Superior temporal gyrus (tissue), 1 donor: ENCODE measurements at regions not wholly inside any gene's neighbourhood (a gene's known extent, or its start where the extent isn't known, plus 50 kb on each side); places are given as distances from the start of the nearest gene placed in this dataset.
"Not testable (repeated sequence)": the region's sequence is repeated elsewhere in the genome, so short reads cannot be mapped to it uniquely, and the experiment has no call there.

Source experiments
- DNase-seq: peaks from one replicate; pipeline ENCODE4 v3.0.0-alpha.2; 2016; ENCODE audit errors: extremely low spot score

DNA sequence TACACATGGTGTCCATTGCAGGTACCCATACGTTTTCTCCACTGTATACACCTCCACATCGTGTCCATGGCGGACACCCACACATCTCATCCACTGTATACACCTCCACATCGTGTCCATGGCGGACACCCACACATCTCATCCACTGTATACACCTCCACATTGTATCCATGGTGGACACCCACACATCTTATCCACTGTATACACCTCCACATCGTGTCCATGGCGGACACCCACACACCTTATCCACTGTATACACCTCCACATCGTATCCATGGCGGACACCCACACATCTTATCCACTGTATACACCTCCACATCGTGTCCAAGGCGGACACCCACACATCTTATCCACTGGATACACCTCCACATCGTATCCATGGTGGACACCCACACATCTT is 50.4 kb upstream of the TTC34 start:
- not testable (repeated sequence) for DNase-seq

- no peak for DNase-seq
These were observed 52.2 kb upstream of the TTC34 start for GRCh38 chr1:2853711-2854110.

DNA sequence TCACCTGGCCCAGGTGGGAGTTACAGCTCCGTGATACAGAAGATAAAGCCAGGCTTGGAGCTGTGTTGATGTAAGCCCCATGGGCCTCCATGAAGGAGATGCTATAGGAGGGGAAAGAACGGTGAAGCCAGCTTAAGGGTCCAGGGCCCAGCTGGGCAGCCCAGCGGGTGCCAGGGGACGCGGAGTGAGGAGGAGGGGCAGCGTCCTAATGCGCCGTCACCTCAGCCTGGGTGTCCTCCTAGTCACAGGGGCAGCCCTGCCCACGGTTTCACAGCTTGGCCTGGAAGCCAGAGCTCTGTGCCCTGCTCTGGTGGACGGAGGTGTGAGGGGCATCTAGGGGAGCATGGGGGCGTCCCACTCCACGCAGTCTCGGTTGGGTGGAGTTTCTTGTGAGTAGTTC is 52.7 kb upstream of the TTC34 start:
- DNase-seq = no peak

DNA sequence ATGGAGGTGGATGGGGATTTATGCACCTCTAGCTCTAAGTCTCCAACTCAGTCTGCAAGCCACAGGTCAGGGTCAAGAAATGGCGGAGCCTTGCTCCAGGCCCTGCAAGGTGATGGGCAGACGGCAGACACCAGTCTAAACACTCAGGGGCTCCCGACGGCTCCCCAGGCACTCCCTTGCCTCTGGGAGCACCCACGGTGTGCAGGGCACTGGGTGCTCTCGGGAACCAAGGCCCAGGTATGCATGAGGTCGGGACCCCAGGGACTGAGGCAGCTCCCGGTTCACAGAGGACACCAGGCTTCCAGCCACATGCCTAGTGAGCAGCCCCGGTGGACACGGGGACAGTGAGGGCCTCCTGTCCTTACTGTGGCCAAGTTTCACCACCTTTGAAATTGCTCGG is 53.1 kb upstream of the TTC34 start:
- DNase-seq = no peak

GRCh38 chr1:2855206-2856065 is 53.9 kb upstream of the TTC34 start:
- no peak for DNase-seq

DNA sequence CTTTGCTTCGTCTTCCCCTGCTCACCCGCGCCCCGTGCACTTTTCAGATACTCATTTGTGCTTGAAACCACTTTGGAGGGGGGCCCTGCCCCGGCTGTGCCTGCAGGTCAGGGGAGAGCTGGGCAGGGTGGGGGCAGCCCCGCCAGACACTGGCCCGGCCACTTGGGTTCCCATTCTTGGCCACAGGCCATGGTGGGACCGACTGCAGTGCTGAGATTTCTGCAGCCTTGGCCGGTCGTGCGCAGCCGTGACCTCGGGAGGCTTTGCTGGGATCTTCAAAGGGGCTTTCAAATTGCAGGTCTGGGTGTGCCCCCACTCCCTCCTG is 54.5 kb upstream of the TTC34 start:
- no peak for DNase-seq

DNA sequence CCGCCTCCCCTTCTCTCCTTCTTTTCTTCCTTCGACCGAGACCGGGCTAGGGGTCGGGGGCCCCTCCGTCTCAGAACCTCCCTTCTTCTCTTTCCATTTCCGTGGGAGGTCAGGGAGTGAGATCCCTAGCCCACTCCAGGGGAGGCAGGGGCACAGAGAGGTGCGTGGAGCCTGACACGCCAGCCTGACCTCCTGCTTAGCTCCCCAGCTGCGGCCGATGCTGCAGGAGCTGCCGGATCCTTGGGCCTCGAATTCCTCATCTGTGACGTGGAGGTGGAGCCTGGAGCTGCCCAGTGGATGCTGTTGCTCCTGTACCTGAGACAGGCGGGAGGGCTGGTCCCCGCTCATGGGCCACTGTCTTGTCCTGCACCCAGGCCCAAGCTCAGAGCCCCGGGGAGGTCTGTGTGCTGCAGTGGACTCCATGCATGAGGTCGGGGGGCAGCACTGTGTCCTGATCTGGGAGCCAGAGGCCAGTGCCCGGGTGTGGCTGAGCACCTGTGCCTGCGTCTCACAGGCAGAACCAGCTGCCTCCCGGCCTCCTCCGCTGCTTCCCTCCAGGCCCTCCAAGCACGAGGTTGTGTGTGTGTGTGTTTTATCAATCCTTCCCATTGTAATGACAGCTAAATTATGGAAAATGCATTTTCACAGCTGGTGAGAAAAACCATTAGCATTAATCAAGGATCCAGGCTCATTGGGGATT is 55.3 kb upstream of the TTC34 start:
- no peak for DNase-seq

DNA sequence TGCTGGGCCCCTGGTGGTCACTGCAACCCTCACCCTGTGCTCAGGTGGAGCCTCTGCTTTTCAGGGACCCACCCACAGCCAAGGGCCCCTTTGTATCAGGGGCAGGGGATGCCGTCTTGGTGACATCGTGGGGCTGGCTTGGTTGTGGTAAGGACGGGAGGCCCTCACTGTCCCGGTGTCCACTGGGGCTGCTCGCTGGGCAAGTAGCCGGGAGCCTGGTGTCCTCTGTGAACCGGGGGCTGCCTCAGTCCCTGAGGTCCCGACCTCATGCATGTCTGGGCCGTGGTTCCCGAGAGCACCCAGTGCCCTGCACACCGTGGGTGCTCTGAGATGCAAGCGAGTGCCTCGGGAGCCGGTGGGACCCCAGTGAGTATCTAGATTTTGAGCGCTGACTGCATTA is 56.0 kb upstream of the TTC34 start:
- no peak for DNase-seq

GRCh38 chr1:2858676-2859075 is 57.2 kb upstream of the TTC34 start:
- DNase-seq = no peak

DNA sequence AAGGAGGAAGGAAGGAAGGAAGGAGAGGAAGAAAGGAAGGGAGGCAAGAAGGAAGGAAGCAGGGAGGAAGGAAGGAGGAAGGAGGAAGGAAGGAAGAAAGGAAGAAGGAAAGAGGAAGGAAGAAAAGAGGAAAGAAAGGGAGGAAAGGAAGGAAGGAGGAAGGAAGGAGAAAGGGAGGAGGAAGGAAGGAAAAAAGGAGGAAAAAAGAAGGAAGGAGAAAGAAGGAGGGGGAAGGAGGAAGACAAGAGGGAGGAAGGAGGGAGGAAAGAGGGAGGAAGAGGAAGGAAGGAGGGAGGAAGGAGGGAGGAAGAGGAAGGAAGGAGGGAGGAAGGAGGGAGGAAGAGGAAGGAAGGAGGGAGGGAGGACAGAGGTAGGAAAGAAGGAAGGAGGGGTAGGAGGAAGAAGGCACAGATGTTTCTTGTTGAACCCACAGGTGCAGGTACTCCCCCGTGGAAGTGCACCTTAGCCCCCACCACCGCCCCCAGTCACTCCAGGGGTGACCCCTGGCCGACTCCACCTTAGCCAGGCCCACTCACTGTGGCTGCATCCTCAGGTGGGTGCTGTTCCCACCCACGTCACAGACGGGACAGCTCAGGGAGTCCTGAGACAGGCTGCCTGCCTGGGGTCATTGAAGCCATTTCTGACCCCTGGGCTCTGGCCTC is 57.9 kb upstream of the TTC34 start:
- no peak for DNase-seq

- no peak for DNase-seq
These were observed 58.5 kb upstream of the TTC34 start for GRCh38 chr1:2859881-2860430.

DNA sequence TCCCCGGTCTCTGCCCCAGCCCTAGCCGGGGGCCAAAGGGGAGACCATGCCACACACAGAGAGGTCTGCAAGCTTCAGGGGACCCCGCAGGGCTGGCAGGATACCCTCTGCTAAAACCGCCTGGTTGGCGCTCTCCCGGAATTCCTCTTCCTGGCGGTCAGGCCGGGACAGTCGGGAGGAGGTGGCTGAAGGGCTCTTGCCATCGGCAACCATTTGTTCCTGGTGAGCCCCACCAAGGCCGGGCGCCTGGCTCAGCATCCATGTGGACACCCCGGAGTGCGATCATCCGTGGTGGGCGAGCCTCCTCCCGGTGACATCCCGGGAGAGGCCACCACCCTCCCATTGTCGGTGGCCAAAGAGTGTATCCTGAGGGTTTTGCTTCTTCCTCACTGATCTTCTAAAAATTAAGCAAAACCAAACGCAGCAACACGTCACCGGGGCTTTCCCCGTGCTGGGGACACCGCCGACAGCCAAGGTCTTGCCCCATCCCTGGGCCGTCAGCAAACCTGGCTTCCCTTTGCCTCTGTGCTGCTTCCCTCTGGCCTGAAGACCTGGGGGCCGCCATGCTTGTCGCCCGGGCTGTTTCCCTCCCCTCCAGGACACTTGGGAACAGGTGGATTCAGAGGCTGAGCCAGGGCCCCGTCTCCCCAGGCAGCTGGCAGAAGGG is 59.1 kb upstream of the TTC34 start:
- no peak for DNase-seq

- DNase-seq = no peak
These were observed 59.9 kb upstream of the TTC34 start for GRCh38 chr1:2861143-2861987.

DNA sequence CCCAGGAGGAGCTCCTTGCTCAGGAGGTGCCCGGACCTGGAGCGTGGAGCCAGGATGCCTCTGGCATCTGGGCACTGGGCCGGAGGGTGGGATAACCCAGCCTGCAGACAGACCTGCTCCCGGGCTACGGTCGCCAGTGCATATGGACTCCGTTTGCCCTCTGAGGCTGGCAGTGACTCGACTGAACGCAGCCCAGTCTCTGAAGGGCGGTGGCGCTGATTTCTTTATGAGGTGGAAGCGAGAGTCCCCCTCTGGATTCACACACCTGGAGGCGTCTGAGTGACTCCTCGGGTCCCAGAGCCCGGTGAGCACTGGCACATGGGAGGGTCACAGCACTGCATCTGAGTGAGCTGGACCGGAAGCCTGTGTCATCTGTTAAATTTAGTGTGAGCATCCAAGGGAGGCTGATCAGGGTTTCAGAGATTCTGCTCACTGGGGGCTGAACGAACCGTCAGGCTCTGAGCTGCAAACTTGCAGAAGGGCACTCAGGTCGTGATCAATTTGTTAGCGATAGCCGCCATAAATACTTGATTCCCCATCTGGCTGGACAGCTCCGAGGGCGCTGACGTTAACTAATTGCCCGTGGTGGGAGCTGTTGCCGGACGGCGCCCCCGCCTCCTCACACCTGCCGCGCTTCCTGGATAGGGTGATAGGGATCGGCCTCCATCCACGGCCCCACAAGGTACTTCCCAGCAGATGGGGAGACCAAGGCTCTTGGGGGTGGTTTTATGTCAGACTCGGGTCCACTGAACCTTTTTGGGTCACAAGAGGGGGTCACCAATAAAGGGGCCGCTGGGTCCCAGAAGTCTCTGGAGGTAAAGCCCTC is 60.7 kb upstream of the TTC34 start:
- DNase-seq = no peak

DNA sequence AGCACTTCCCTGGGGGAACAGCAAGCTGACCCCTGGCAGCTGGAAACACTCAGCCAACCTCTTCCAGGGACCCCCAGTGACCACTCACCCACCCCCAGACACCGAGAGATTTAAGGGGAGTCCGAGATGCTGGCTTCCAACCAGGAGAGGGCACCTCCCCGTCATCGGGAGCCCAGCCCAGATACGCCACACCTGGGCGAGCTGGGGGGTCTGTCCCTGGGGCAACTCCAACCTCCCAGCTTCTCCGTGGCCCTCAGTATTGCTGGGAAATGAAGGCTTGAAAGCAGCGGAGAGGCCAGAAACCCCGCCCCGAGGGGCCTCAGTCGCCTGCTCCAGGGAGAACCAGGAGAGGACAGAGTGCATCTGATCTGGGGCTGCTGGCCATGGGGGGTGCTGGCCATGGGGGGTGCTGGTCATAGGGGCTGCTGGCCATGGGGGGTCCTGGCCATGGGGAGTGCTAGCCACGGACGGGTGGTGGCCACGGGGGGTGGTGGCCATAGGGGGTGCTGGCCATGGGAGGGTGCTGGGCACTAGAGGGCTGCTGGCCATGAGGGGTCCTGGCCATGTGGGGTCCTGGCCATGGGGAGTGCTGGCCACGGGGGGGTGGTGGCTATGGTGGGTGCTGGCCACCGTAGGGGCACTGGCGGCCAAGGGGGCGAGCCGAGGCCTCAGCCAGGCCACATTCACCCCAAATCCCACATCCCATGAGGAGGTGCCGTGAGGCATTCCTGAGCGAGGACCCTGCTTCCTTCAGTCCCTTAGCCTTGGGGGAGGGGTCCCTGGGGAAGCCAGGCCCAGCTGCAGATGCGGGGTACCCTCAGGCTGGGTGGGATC is 61.5 kb upstream of the TTC34 start:
- no peak for DNase-seq

DNA sequence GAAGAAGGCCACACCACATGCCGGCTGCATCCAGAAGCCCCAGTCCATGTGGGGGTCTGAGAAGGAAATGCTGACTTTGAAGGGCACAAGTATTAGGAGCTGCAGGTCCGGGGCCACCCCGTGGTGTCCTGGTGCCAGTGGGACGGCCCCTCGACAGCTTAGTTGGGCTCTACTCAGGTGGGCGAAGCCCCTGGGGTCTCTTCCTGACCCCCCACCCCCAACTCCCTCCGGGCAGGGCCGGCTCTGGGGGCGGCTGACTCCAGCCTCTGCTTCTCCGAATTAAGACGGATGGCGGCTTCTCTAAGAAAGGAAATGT is 62.1 kb upstream of the TTC34 start:
- DNase-seq = no peak

DNA sequence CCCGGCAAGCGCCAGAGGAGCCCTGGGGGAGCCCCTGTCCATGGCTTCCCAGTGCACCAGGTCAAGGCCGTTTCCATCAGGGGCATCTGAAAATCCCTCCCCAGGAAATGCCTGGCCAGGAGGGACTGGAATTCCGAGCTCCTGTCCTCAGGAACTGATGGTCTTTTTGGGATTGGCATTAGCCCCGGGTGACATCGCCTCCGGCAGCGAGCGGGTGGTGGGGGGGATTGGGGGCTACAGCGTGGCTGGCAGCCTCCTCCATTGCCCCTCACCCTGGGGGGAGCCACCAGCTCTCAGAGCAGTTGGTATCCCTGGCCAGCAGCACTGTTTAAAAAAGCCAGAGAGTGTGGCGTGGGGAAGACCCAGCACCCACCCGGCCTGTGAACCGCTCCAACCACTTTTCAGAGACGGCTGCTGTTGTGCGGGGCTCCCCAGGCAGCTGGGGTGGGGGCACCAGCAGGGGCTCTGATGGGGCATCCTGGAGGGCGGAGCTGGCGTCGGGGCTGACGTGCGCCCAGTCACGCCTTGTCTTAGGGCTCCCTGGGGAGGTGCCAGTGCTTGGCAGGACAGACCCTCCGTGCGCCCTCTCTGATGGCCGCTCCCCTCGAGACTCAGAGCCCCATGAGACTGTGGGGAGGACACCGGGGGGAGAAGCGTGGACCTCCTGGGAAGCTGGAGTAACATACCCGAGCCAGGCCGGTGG is 62.9 kb upstream of the TTC34 start:
- DNase-seq = no peak

- no peak for DNase-seq
These were observed 63.5 kb upstream of the TTC34 start for GRCh38 chr1:2865000-2865399.
